HepG2 (cell line): ENCODE measurements at regions not wholly inside any gene's neighbourhood (a gene's known extent, or its start where the extent isn't known, plus 50 kb on each side); places are given as distances from the start of the nearest gene placed in this dataset.

Experiments used
- CBX2 ChIP-seq, 2 experiments: fragments of 200-600 bp in 1 of 2; sonication (generic); formaldehyde crosslinking in 1 of 2; IDR thresholded peaks; 2 replicates each; pipeline versions ENCODE4 v1.7.0 to v1.8.1; 2018 to 2022; ENCODE audit warnings: low read depth in 2 of 2, low read length in 1 of 2, mild to moderate bottlenecking in 1 of 2, missing genetic modification reagents in 1 of 2
- CBX5 ChIP-seq: sonication (generic); formaldehyde crosslinking; IDR thresholded peaks from 2 replicates; pipeline ENCODE4 v1.4.0; 2020; ENCODE audit warnings: missing genetic modification reagents, borderline replicate concordance
- FOXA1 ChIP-seq, 2 experiments: fragments of 450-650 bp in 1 of 2; sonication (generic) in 1 of 2; formaldehyde crosslinking in 1 of 2; IDR thresholded peaks; 2 replicates each; pipeline versions ENCODE4 v1.4.0 to v1.6.1; 2016 to 2020; ENCODE audit warnings: missing genetic modification reagents in 1 of 2
- GATAD1 ChIP-seq: IDR thresholded peaks from 2 replicates; pipeline ENCODE4 v1.6.1; 2016; ENCODE audit warnings: missing genetic modification reagents, missing compliant biosample characterization
- HMG20B ChIP-seq: conservative IDR thresholded peaks from 2 replicates; pipeline ENCODE4 v1.6.1; 2016; ENCODE audit warnings: missing genetic modification reagents, missing compliant biosample characterization
- ISX ChIP-seq: sonication (generic); formaldehyde crosslinking; conservative IDR thresholded peaks from 2 replicates; pipeline ENCODE4 v1.5.0; 2020; ENCODE audit warnings: missing genetic modification reagents
- KAT8 ChIP-seq: IDR thresholded peaks from 2 replicates; pipeline ENCODE4 v1.6.1; 2016; ENCODE audit warnings: missing genetic modification reagents, missing compliant biosample characterization
- NR2F2 ChIP-seq: IDR thresholded peaks from 2 replicates; pipeline ENCODE4 v1.6.1; 2012; ENCODE audit warnings: low read depth, inconsistent platforms, borderline replicate concordance
- NRL ChIP-seq: sonication (generic); formaldehyde crosslinking; IDR thresholded peaks from 2 replicates; pipeline ENCODE4 v1.5.0; 2020; ENCODE audit warnings: missing genetic modification reagents, mild to moderate bottlenecking, moderate library complexity, borderline replicate concordance
- PAX8 ChIP-seq: sonication (generic); formaldehyde crosslinking; IDR thresholded peaks from 2 replicates; pipeline ENCODE4 v1.8.0; 2022; ENCODE audit warnings: mild to moderate bottlenecking, missing genetic modification reagents, borderline replicate concordance
- RFXANK ChIP-seq: IDR thresholded peaks from 2 replicates; pipeline ENCODE4 v1.6.1; 2016
- ZBTB46 ChIP-seq: sonication (generic); formaldehyde crosslinking; IDR thresholded peaks from 2 replicates; pipeline ENCODE4 v1.4.0; 2020; ENCODE audit warnings: mild to moderate bottlenecking, missing genetic modification reagents, borderline replicate concordance
- ZBTB7A ChIP-seq: sonication (generic); formaldehyde crosslinking; IDR thresholded peaks from 2 replicates; pipeline ENCODE4 v1.8.0; 2022; ENCODE audit warnings: mild to moderate bottlenecking, missing genetic modification reagents
- ZFP91 ChIP-seq: sonication (generic); formaldehyde crosslinking; IDR thresholded peaks from 2 replicates; pipeline ENCODE4 v1.9.0; 2022; ENCODE audit warnings: missing genetic modification reagents, mild to moderate bottlenecking, borderline replicate concordance
- ZIK1 ChIP-seq: sonication (generic); formaldehyde crosslinking; IDR thresholded peaks from 2 replicates; pipeline ENCODE4 v1.5.0; 2020; ENCODE audit warnings: mild to moderate bottlenecking, low read depth, missing genetic modification reagents, borderline replicate concordance
- ZNF136 ChIP-seq: sonication (generic); formaldehyde crosslinking; IDR thresholded peaks from 2 replicates; pipeline ENCODE4 v1.8.1; 2022; ENCODE audit warnings: low read depth, mild to moderate bottlenecking, moderate library complexity, missing genetic modification reagents
- ZNF546 ChIP-seq: sonication (generic); formaldehyde crosslinking; conservative IDR thresholded peaks from 2 replicates; pipeline ENCODE4 v1.8.1; 2023; ENCODE audit warnings: mild to moderate bottlenecking, missing genetic modification reagents
- ZNF550 ChIP-seq: sonication (generic); formaldehyde crosslinking; IDR thresholded peaks from 2 replicates; pipeline ENCODE4 v1.4.0; 2020; ENCODE audit warnings: mild to moderate bottlenecking, missing genetic modification reagents, borderline replicate concordance
- ZNF615 ChIP-seq: sonication (generic); formaldehyde crosslinking; IDR thresholded peaks from 2 replicates; pipeline ENCODE4 v1.5.0; 2020; ENCODE audit warnings: mild to moderate bottlenecking, missing genetic modification reagents, borderline replicate concordance
- ZNF878 ChIP-seq: sonication (generic); formaldehyde crosslinking; IDR thresholded peaks from 2 replicates; pipeline ENCODE4 v1.8.1; 2023; ENCODE audit warnings: mild to moderate bottlenecking, missing genetic modification reagents, moderate library complexity
- TF ChIP-seq, protein P1 (sequence below): sonication (generic); formaldehyde crosslinking; IDR thresholded peaks from 2 replicates; pipeline ENCODE4 v1.8.0; 2023; ENCODE audit warnings: mild to moderate bottlenecking, missing genetic modification reagents
- TF ChIP-seq, protein P2 (sequence below): sonication (generic); formaldehyde crosslinking; IDR thresholded peaks from 2 replicates; pipeline ENCODE4 v1.4.0; 2020; ENCODE audit warnings: missing genetic modification reagents, mild to moderate bottlenecking, borderline replicate concordance
- TF ChIP-seq, protein P3 (sequence below): sonication (generic); formaldehyde crosslinking; IDR thresholded peaks from 2 replicates; pipeline ENCODE4 v1.5.1; 2020; ENCODE audit warnings: missing genetic modification reagents, mild to moderate bottlenecking, borderline replicate concordance

DNA sequence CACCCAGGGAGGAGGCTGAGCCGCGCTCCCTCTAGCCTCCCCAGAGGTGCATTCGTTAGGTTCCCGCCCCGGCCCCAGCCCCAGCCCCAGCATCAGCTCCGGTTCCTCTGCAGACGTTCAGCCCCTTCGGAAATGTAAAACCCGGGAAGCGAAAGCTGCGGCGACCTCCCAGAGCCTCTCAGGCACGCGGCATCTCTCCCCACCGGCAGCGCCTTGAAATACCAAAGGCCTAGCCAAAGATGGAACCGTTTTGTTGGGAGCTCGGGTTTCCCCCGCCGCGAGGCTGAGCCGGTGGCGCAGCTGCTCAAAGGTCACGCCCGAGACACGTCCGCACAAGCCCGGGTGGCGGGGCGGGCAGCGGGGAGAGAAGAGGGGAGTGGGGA lies 77.8 kb upstream of the HES1 start (continued):
- TF ChIP-seq CBX2 (IDR thresholded peaks at IDR 0.05; ENCODE audit: low read depth, low read length) (no peak), CBX2 (CRISPR knock-in tag; IDR thresholded peaks at IDR 0.05; ENCODE audit: low read depth) (no peak), ZNF878 (CRISPR knock-in tag) (no peak), GATAD1 (0 out of 2 replicates have a peak, but pooled peaks have one; percentile 36), ZBTB7A (CRISPR knock-in tag) (peak; percentile 35; the same call in 1 of the 2 replicates), ISX (no peak), CBX5 (CRISPR knock-in tag) (no peak), ZNF615 (CRISPR knock-in tag) (no peak), ZNF136 (no peak), ZNF546 (CRISPR knock-in tag) (no peak), NRL (CRISPR knock-in tag) (peak; percentile 57; the same call in 1 of the 2 replicates), PAX8 (no peak), ZBTB46 (CRISPR knock-in tag) (no peak), NR2F2 (peak; percentile 21; the same call in 1 of the 2 replicates), RFXANK (no peak), ZIK1 (CRISPR knock-in tag) (no peak), FOXA1 (IDR thresholded peaks at IDR 0.05) (no peak), FOXA1 (CRISPR knock-in tag; IDR thresholded peaks at IDR 0.05) (no peak), KAT8 (CRISPR knock-in tag) (0 out of 2 replicates have a peak, but pooled peaks have one; percentile 50), ZFP91 (no peak; the same call in 1 of the 2 replicates), HMG20B (CRISPR knock-in tag) (no peak), ZNF550 (CRISPR knock-in tag) (no peak)
- TF ChIP-seq, protein P1, sequence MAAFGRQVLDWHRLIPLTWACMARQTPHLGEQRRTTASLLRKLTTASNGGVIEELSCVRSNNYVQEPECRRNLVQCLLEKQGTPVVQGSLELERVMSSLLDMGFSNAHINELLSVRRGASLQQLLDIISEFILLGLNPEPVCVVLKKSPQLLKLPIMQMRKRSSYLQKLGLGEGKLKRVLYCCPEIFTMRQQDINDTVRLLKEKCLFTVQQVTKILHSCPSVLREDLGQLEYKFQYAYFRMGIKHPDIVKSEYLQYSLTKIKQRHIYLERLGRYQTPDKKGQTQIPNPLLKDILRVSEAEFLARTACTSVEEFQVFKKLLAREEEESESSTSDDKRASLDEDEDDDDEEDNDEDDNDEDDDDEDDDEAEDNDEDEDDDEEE (CRISPR knock-in tag), result no peak
- TF ChIP-seq, protein P2, sequence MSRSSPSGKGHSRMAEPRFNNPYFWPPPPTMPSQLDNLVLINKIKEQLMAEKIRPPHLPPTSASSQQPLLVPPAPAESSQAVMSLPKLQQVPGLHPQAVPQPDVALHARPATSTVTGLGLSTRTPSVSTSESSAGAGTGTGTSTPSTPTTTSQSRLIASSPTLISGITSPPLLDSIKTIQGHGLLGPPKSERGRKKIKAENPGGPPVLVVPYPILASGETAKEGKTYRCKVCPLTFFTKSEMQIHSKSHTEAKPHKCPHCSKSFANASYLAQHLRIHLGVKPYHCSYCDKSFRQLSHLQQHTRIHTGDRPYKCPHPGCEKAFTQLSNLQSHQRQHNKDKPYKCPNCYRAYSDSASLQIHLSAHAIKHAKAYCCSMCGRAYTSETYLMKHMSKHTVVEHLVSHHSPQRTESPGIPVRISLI (CRISPR knock-in tag), result no peak
- TF ChIP-seq, protein P3, sequence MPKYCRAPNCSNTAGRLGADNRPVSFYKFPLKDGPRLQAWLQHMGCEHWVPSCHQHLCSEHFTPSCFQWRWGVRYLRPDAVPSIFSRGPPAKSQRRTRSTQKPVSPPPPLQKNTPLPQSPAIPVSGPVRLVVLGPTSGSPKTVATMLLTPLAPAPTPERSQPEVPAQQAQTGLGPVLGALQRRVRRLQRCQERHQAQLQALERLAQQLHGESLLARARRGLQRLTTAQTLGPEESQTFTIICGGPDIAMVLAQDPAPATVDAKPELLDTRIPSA, result no peak
